PC-3 (cell line): ENCODE measurements at regions not wholly inside any gene's neighbourhood (a gene's known extent, or its start where the extent isn't known, plus 50 kb on each side); places are given as distances from the start of the nearest gene placed in this dataset.
A peak's percentile ranks its signal among the peaks of the same experiment; 100 is the strongest.

Experiments used
- ATAC-seq: fragments of 200-7000 bp; cut with Tn5 transposase; 2 replicates; pipeline ENCODE4 v1.9.1; 2020; ENCODE audit warnings: mild to moderate bottlenecking, moderate library complexity
- BruUV-seq: library from RNA; stranded (reverse); fragments of 400-500 nt; replicated peaks from 2 replicates; lab custom pipeline; 2021; lab: Mats Ljungman, UMichigan
- CTCF ChIA-PET: fragments of 300-600 bp; sonication (Branson Sonifier 250); formaldehyde crosslinking; loops from one replicate; lab custom pipeline; 2022; ENCODE audit warnings: antibody characterized with exemption; lab: Charles Lee
- POLR2A ChIA-PET: fragments of 300-600 bp; sonication (Branson Sonifier 250); formaldehyde crosslinking; loops from one replicate; lab custom pipeline; 2022; ENCODE audit warnings: antibody characterized with exemption; ENCODE audit not compliant: unreplicated experiment; lab: Charles Lee
- DNase-seq: peaks from one replicate; pipeline ENCODE4 v3.0.0-alpha.2; 2015
- H2AFZ ChIP-seq: fragments of 300-600 bp; sonication (generic); 2 replicates; pipeline ENCODE4 v1.6.0; 2016; ENCODE audit warnings: antibody characterized with exemption, low read length
- H3F3A ChIP-seq: fragments of 300-600 bp; sonication (generic); one replicate; pipeline ENCODE4 v1.6.0; 2017; ENCODE audit warnings: antibody characterized with exemption, low read length, control low read depth, mild to moderate bottlenecking; ENCODE audit not compliant: unreplicated experiment
- H3K27ac ChIP-seq: fragments of 300-600 bp; sonication (generic); 2 replicates; pipeline ENCODE4 v1.5.1; 2016; ENCODE audit warnings: mild to moderate bottlenecking, low read length
- H3K27me3 ChIP-seq: fragments of 300-600 bp; sonication (generic); 2 replicates; pipeline ENCODE4 v1.6.1; 2016; ENCODE audit warnings: low read length, mixed read lengths
- H3K36me3 ChIP-seq: fragments of 300-600 bp; sonication (generic); 2 replicates; pipeline ENCODE4 v1.6.1; 2016; ENCODE audit warnings: low read depth, mixed run types, low read length, mixed read lengths
- H3K4me1 ChIP-seq: fragments of 300-600 bp; sonication (generic); 2 replicates; pipeline ENCODE4 v1.5.1; 2016; ENCODE audit warnings: low read length; ENCODE audit not compliant: insufficient read depth
- H3K4me2 ChIP-seq: fragments of 300-600 bp; sonication (generic); 2 replicates; pipeline ENCODE4 v1.6.0; 2016; ENCODE audit warnings: low read length
- H3K4me3 ChIP-seq: fragments of 300-600 bp; sonication (generic); 2 replicates; pipeline ENCODE4 v1.5.1; 2016; ENCODE audit warnings: mild to moderate bottlenecking, low read length, mixed read lengths
- H3K79me2 ChIP-seq: fragments of 300-600 bp; sonication (generic); 2 replicates; pipeline ENCODE4 v1.6.1; 2017; ENCODE audit warnings: low read length, mixed read lengths
- H3K9ac ChIP-seq: fragments of 300-600 bp; sonication (generic); 2 replicates; pipeline ENCODE4 v1.6.0; 2016; ENCODE audit warnings: mild to moderate bottlenecking, low read length
- H3K9me2 ChIP-seq: fragments of 300-600 bp; sonication (generic); replicated peaks from 2 replicates; pipeline ENCODE4 v1.6.1; 2016; ENCODE audit warnings: mixed run types, low read length, mixed read lengths
- H3K9me3 ChIP-seq: fragments of 300-600 bp; sonication (generic); 2 replicates; pipeline ENCODE4 v1.6.1; 2016; ENCODE audit warnings: low read length, mixed read lengths
- H4K20me1 ChIP-seq: fragments of 300-600 bp; sonication (generic); 2 replicates; pipeline ENCODE4 v1.6.1; 2016; ENCODE audit warnings: low read length, mixed read lengths
- CTCF ChIP-seq: fragments of 300-600 bp; sonication (generic); conservative IDR thresholded peaks from 2 replicates; pipeline ENCODE4 v1.5.1; 2017; ENCODE audit warnings: antibody characterized with exemption, low read depth, mild to moderate bottlenecking, low read length
- EZH2 ChIP-seq: fragments of 300-600 bp; sonication (generic); IDR thresholded peaks from one replicate; pipeline ENCODE4 v1.6.1; 2017; ENCODE audit warnings: antibody characterized with exemption, mild to moderate bottlenecking, low read length; ENCODE audit not compliant: unreplicated experiment
- EZH2phosphoT487 ChIP-seq: fragments of 300-600 bp; sonication (generic); IDR thresholded peaks from 2 replicates; pipeline ENCODE4 v1.6.1; 2018; ENCODE audit warnings: mild to moderate bottlenecking, antibody characterized with exemption, low read length, borderline replicate concordance
- intact Hi-C: fragments of 100-400 bp; cut with micrococcal nuclease; formaldehyde crosslinking; loops from 2 replicates; pipeline ENCODE4 v1.9.0; 2023

- ChIA-PET POLR2A (no interaction called here), CTCF (no interaction called here)
- Histone ChIP-seq H3K9me3 (no peaks in the 10 kb centered on the region), H4K20me1 (no peaks in the 10 kb centered on the region), H3K4me3 (no peak overlapping the region), H3K9ac (no peak overlapping the region), H3K9me2 (no peaks in the 10 kb centered on the region), H3K27ac (no peak overlapping the region), H3K4me1 (no peaks in the 10 kb centered on the region), H3K36me3 (no peaks in the 10 kb centered on the region), H2AFZ (no peak overlapping the region), H3K79me2 (no peaks in the 10 kb centered on the region), H3F3A (no peaks in the 10 kb centered on the region), H3K27me3 (no peaks in the 10 kb centered on the region), H3K4me2 (no peak overlapping the region)
- ATAC-seq (no peak), DNase-seq (no peak)
- no TSS peak for BruUV-seq
- intact Hi-C loops: no loop called here
- TF ChIP-seq EZH2phosphoT487: no peak
- no peak for TF ChIP-seq CTCF
- TF ChIP-seq EZH2: no peak
Measured at GRCh38 chr4:159674241-159674640, 571.4 kb downstream of the RAPGEF2 start.

- Histone ChIP-seq H3F3A (no peaks in the 10 kb centered on the region), H3K9ac (no peak overlapping the region), H3K36me3 (no peaks in the 10 kb centered on the region), H3K79me2 (no peaks in the 10 kb centered on the region), H3K4me2 (no peak overlapping the region), H3K27me3 (no peaks in the 10 kb centered on the region), H2AFZ (no peak overlapping the region), H3K27ac (no peak overlapping the region), H3K9me2 (no peaks in the 10 kb centered on the region), H3K4me3 (no peak overlapping the region), H3K4me1 (no peaks in the 10 kb centered on the region), H4K20me1 (no peaks in the 10 kb centered on the region), H3K9me3 (no peaks in the 10 kb centered on the region)
- ATAC-seq (no peak), DNase-seq (no peak)
- no TSS peak for BruUV-seq
- TF ChIP-seq CTCF: no peak
- TF ChIP-seq EZH2phosphoT487: no peak
- no peak for TF ChIP-seq EZH2
- intact Hi-C loops: no loop called here
- CTCF ChIA-PET: no interaction called here
- POLR2A ChIA-PET: no interaction called here
Measured at GRCh38 chr4:159677521-159677920, 574.6 kb downstream of the RAPGEF2 start.

- POLR2A ChIA-PET: no interaction called here
- no peaks in the 10 kb centered on the region for H3F3A ChIP-seq
- no peak for TF ChIP-seq EZH2
- no peak for TF ChIP-seq CTCF
- no peak for TF ChIP-seq EZH2phosphoT487
- peak; percentile 17 for DNase-seq
- no peaks in the 10 kb centered on the region for H3K27me3 ChIP-seq
- H3K36me3 ChIP-seq: no peaks in the 10 kb centered on the region
- no peak overlapping the region for H3K9ac ChIP-seq
- no TSS peak for BruUV-seq
- no peaks in the 10 kb centered on the region for H3K9me2 ChIP-seq
- H3K79me2 ChIP-seq: no peaks in the 10 kb centered on the region
- no peaks in the 10 kb centered on the region for H3K9me3 ChIP-seq
- H3K4me2 ChIP-seq: no peak overlapping the region
- no peaks in the 10 kb centered on the region for H3K4me1 ChIP-seq
- peak; percentile 67 for ATAC-seq
- CTCF ChIA-PET: no interaction called here
- no peak overlapping the region for H2AFZ ChIP-seq
- H3K27ac ChIP-seq: no peak overlapping the region
- H3K4me3 ChIP-seq: no peak overlapping the region
- intact Hi-C loops: no loop called here
- H4K20me1 ChIP-seq: no peaks in the 10 kb centered on the region
Measured at GRCh38 chr4:159682996-159683395, 580.1 kb downstream of the RAPGEF2 start.
